ENCODE measurements at regions not wholly inside any gene's neighbourhood (a gene's known extent, or its start where the extent isn't known, plus 50 kb on each side); places are given as distances from the start of the nearest gene placed in this dataset.
"Not testable (repeated sequence)": the region's sequence is repeated elsewhere in the genome, so short reads cannot be mapped to it uniquely, and the experiment has no call there.

DNA sequence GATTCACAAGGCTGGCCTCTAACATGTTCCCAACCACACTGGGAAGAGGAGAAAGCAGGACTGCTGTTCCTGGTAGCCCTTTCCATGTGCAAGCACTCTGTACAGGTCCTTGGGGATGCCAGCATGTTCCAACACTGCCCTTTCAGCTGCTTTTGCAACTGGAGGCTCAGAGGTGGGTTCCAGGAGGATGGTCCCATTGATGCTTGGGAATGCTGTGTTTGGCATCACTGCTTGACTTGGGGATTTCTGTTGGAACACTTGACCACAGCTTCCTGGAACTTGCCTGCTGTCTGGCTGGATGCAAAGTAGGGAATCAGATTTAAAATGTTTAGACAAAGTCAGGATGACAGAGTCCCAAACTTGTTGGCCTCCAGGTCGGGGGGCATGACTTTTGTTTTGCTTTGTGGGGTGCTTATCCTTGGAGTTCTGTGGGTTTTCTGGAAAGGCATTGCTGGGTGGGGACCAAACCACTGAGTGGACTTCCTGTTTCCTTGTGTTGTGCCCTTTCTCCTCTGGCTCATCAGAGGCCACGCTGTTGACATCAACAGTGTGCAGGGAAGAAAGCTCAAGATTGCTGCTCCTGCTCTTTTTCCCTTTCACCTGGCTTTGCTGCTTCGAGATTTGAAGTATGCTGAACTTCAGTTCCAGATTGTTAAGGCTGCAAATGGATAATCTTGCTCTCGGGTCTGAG lies 148.5 kb upstream of the RPS23 start:
- no peak overlapping the region for H3K4me3 ChIP-seq (ENCODE audit: low read depth, low read length)

DNA sequence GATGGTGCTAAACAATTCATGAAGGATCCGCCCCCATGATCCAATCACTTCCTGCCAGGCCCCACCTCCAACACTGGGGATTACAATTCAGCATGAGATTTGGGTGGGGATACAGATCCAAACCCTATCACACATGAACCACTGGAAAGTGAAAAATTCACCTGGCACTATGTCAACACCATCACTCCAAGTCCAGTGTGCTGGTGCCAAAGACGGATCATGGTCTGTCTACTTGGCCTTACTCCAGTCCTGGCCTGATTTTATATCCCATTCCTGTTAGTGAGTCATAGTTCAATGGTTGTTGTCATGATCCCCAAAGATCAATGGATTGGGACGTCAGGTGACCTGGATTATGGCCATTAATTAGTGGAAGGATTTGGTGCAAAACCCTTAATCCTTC lies 147.4 kb upstream of the RPS23 start:
- TF ChIP-seq CTCF (IDR thresholded peaks at IDR 0.05; ENCODE audit: borderline replicate concordance, insufficient read depth, low read depth, low read length): no peak
- no peak overlapping the region for H3K4me3 ChIP-seq (ENCODE audit: low read depth, low read length)

More for the DNA sequence above, 148.5 kb upstream of the RPS23 start:
- no peak for TF ChIP-seq CTCF (IDR thresholded peaks at IDR 0.05; ENCODE audit: borderline replicate concordance, insufficient read depth, low read depth, low read length)

DNA sequence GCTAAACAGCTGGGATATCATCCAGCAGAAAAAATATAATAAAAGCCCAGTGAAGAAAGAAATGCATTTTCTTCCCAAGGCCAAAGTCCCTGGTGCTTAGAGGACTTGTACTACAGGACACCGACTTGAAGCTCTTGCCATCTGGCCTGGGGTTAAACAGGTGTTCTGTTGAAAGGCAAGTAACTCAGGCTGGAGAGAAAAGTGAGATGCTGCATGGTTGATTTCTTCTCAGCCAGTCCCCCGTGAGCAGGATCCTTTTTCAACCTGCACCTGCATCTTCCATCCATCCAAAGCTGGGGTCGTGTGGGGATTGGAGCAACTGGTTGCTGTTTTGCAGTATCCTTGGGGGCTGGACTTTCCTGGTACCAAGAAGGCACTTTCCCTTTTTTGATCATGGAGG lies 146.1 kb upstream of the RPS23 start:
- TF ChIP-seq CTCF (IDR thresholded peaks at IDR 0.05; ENCODE audit: borderline replicate concordance, insufficient read depth, low read depth, low read length): no peak
- no peak overlapping the region for H3K4me3 ChIP-seq (ENCODE audit: low read depth, low read length)

DNA sequence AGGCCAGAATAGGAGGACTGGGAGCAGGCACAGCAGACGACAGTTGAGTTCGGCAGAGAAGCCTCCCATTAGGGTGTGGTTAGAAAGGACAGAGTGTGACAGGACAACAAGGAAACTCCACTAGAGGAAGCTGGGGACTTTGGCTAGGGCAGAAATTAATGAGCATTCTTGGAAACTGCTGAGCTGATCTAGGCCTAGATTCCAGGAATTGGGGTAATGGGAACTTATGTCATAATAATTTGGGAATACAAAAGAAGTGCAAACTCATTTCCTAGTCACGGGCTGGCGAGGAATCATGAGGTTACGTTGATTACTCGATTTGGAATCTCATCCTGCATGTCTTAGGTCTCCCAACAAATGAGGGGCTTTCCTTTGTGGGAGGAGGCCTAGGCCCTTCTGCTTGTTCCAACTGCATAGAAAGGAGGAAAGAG lies 144.6 kb upstream of the RPS23 start:
- no peak for TF ChIP-seq CTCF (IDR thresholded peaks at IDR 0.05; ENCODE audit: borderline replicate concordance, insufficient read depth, low read depth, low read length)

GRCh38 chr5:82422001-82422740 lies 144.0 kb upstream of the RPS23 start:
- H3K4me3 ChIP-seq (ENCODE audit: low read depth, low read length): no peak overlapping the region
- no peak for TF ChIP-seq CTCF (IDR thresholded peaks at IDR 0.05; ENCODE audit: borderline replicate concordance, insufficient read depth, low read depth, low read length)

More for the DNA sequence above, 144.6 kb upstream of the RPS23 start:
- no peak overlapping the region for H3K4me3 ChIP-seq (ENCODE audit: low read depth, low read length)

- no peak overlapping the region for H3K4me3 ChIP-seq (ENCODE audit: low read depth, low read length)
- TF ChIP-seq CTCF (IDR thresholded peaks at IDR 0.05; ENCODE audit: borderline replicate concordance, insufficient read depth, low read depth, low read length): no peak
Observed at GRCh38 chr5:82421119-82421518, 143.0 kb upstream of the RPS23 start.

GRCh38 chr5:82420524-82420923 lies 142.4 kb upstream of the RPS23 start:
- not testable (repeated sequence) for H3K4me3 ChIP-seq (ENCODE audit: low read depth, low read length)

Measured in GM12875 (cell line).